ENCODE measurements at regions not wholly inside any gene's neighbourhood (a gene's known extent, or its start where the extent isn't known, plus 50 kb on each side); places are given as distances from the start of the nearest gene placed in this dataset.
"Not testable (repeated sequence)": the region's sequence is repeated elsewhere in the genome, so short reads cannot be mapped to it uniquely, and the experiment has no call there.

DNA sequence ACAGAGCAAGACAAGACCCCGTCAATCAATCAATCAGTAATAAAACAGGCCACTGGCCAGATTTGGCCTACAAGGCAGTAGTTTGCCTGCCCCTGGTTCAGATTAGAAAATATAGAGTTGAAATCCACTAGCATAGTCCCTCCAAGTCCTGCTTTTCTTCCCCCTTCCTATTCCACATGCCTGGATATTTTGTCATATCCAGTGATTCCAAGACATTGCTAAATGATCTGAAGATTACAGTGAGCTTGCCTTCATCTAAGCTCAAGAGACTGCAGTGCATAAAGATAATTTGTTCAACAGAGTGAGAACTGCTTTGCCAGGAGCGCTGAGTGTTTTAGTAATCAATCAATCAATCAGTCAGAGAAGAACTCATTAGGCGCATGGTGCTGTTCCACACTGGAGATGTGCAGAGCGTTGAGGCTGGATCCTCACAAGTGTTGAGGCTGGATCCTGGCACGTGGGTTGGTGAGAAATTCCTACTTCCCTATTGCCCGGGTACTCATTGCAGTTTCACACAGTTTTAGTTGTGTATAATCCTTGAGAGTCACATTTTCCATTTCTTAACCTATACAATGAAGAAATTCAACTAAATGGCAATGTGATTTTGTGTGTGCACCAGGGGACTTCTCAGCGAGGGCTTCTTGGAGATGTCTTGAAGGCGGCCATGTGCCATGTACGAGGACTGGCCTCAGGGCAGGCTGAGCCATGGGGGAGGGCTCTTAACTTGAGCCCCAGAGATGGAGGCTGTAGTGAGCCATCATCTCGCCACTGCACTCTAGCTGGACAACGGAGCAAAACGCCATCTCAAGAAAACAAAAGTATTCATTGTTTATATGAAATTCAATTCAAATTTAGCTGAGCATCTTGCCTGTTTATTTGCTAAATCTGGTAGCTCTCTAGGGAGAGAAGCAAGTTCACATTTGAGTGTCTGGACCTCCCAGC is 76.3 kb downstream of the TOMM20 start:
- Histone ChIP-seq H3K27ac (peak overlapping the region; percentile 35 to 76), H3K4me3 (no peak overlapping the region)
- TF ChIP-seq, protein P1, sequence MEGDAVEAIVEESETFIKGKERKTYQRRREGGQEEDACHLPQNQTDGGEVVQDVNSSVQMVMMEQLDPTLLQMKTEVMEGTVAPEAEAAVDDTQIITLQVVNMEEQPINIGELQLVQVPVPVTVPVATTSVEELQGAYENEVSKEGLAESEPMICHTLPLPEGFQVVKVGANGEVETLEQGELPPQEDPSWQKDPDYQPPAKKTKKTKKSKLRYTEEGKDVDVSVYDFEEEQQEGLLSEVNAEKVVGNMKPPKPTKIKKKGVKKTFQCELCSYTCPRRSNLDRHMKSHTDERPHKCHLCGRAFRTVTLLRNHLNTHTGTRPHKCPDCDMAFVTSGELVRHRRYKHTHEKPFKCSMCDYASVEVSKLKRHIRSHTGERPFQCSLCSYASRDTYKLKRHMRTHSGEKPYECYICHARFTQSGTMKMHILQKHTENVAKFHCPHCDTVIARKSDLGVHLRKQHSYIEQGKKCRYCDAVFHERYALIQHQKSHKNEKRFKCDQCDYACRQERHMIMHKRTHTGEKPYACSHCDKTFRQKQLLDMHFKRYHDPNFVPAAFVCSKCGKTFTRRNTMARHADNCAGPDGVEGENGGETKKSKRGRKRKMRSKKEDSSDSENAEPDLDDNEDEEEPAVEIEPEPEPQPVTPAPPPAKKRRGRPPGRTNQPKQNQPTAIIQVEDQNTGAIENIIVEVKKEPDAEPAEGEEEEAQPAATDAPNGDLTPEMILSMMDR (IDR thresholded peaks at IDR 0.05) = no peak
- no peak for DNase-seq (ENCODE audit: low spot score)

DNA sequence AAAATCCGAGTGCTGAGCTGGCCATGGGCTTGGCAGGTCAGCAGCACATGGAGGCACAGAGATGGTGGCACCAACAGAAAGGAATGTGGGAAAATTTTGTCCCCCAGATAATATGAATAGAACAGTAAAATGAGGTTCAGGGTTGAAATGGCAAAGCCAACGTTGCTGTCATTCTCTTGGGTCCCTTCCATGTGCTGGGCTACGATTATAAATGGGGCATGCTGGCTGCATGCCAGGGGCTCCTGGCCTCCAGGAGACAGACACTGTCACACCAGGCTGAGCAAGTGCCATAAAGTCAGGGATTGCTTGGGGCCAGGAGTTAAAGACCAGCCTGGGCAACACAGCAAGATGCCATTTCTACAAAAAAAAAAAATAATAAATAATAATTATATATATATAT is 77.1 kb downstream of the TOMM20 start:
- no peak for DNase-seq (ENCODE audit: low spot score)
- Histone ChIP-seq H3K27ac (peak overlapping the region; percentile 76 to 81), H3K4me3 (no peak overlapping the region)
- TF ChIP-seq, protein P1 (IDR thresholded peaks at IDR 0.05) = no peak

DNA sequence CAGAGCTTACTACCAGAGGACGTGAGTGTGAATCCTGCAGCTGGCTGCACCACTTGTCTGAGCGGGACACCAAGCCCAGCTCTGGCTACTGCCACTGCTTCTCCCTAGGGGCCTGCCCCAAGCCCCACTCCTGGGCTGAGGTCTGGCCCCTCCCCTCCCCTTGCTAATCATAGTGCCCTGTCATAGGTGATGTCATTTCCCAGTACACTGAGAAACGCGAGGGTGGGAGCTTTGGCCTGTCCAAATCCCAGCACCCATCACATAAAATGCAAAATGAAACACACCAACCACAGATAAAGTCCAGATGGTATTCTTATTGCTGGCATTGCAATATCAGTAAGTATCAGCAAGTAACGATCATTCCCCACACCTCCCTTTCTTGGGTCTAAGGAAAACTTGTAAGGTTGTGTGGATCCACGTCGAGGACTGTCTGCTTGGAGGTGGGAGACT is 77.7 kb downstream of the TOMM20 start:
- Histone ChIP-seq H3K4me3 (no peak overlapping the region), H3K27ac (peak overlapping the region; percentile 76 to 81)
- peak; percentile 85 for DNase-seq (ENCODE audit: low spot score)
- TF ChIP-seq, protein P1 (IDR thresholded peaks at IDR 0.05) = no peak

DNA sequence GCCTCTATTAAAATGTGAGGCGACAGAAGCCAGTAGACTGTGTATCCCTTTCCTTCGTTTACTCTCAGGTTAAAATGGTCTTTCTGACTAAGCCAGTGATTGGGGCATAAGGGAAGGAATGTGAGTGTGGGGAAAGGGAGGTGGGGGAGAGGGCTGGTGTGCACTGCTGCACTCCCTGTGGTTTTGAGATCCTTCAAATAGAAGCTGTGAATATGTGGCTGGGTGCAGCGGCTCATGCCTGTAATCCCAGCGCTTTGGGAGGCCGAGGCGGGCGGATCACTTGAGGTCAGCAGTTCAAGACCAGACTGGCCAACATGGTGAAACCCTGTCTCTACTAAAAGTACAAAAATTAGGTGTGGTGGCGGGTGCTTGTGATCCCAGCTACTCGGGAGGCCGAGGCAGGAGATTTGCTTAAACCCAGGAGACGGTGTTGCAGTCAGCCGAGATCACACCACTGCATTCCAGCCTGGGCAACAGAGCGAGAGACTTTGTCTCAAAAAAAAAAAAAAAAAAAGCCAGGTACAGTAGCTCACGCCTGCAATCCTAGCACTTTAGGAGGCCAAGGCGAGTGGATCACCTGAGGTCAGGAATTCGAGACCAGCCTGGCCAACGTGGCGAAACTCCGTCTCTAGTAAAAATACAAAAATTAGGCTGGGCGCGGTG is 78.8 kb downstream of the TOMM20 start:
- DNase-seq (ENCODE audit: low spot score); H3K4me3 ChIP-seq: not testable (repeated sequence)
- peak overlapping the region; percentile 76 to 95 for H3K27ac ChIP-seq

DNA sequence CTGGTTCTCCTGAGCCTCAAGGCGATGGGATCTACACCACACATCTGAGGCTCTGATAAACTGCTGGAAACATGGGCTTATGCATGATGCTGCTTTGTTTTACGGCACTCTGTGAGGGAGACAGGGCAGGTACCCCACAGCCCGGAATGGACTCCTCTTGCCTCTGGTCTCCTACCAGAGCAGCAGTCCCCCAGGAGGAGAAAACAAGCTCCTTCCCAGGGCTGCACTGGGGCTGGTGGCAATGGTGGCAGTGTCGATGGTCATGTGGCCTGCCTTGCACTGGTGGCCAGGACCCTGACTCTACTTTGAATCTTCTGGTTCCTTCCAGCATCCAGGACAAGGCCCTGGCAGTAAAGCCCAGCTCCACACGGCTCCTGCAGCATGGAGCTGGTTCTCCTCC is 79.4 kb downstream of the TOMM20 start:
- TF ChIP-seq, protein P1 (IDR thresholded peaks at IDR 0.05) = no peak
- H3K4me3 ChIP-seq = no peak overlapping the region
- peak overlapping the region; percentile 76 to 95 for H3K27ac ChIP-seq
- no peak for DNase-seq (ENCODE audit: low spot score)

DNA sequence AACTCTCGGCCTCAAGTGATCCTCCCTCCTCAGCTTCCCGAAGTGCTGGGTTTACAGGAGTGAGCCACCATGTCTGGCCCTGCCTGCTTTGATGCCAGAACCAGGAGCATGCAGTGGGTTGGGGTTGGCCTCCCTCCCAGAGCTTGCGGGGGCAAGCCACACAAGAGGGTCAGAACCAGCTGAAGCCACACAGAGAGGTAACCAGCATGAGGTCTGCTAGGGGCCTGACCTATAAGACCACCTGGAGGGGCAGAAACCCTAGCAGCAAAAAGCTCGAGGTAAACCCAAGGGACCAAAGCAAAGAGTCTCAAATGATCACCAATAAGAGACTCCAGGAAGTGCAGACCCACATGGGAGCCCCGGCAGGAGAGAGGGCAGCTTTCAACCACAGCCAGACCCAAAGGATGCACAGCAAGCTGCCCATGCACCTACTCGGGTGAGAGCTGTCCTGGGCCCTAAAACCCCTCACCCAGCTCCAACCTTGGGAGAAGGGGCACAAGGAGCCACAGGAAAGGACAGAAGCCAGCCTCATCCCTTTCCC is 81.2 kb downstream of the TOMM20 start:
- Histone ChIP-seq H3K4me3 (peak overlapping the region; percentile 54), H3K27ac (peak overlapping the region; percentile 76 to 95)
- TF ChIP-seq, protein P1 (IDR thresholded peaks at IDR 0.05) = no peak
- no peak for DNase-seq (ENCODE audit: low spot score)

DNA sequence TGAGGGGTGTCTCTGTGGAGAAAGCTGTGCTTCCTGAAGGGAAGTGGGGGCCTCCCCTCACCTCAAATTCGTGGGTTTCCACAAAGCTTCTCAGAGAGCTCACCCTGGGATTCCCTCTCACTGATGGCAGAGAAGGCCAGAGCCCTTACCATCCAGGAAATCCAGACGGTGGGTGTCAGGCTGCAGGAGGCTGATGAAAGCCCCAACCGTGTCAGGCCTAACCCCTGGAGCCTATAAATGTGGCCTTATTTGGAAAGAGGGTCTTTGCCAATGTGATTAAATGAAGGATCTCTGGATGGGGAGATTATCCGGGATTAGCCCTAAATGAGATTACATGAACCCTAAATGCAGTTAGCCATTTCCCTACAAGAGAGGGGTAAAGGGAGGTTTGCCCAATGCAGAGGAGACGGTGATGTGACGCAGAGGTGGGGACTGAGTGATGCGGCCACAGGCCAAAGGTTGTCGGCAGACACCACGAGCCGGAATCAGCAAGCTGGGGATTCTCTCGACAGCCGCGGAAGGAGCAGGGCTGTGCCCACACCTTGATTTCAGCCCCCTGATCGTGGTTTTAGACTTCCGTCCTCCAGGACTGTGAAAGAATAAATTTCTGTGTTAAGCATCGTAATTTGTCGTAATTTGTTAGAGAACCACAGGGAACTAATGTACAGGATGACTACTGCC is 82.6 kb downstream of the TOMM20 start:
- TF ChIP-seq, protein P1 (IDR thresholded peaks at IDR 0.05) = no peak
- DNase-seq (ENCODE audit: low spot score) = no peak
- no peak overlapping the region for H3K4me3 ChIP-seq
- H3K27ac ChIP-seq = peak overlapping the region in 1 of 2 donors; percentile 4
